22Rv1 (cell line): ENCODE measurements at regions not wholly inside any gene's neighbourhood (a gene's known extent, or its start where the extent isn't known, plus 50 kb on each side); places are given as distances from the start of the nearest gene placed in this dataset.

Experiments
- ZFX ChIP-seq: fragments of 450-650 bp; IDR thresholded peaks from 2 replicates; pipeline ENCODE4 v1.6.1; 2017; ENCODE audit warnings: antibody characterized with exemption, borderline replicate concordance
- TF ChIP-seq, protein P1 (sequence below): fragments of 450-650 bp; IDR thresholded peaks from 2 replicates; pipeline ENCODE4 v1.5.1; 2017; ENCODE audit warnings: mild to moderate bottlenecking

DNA sequence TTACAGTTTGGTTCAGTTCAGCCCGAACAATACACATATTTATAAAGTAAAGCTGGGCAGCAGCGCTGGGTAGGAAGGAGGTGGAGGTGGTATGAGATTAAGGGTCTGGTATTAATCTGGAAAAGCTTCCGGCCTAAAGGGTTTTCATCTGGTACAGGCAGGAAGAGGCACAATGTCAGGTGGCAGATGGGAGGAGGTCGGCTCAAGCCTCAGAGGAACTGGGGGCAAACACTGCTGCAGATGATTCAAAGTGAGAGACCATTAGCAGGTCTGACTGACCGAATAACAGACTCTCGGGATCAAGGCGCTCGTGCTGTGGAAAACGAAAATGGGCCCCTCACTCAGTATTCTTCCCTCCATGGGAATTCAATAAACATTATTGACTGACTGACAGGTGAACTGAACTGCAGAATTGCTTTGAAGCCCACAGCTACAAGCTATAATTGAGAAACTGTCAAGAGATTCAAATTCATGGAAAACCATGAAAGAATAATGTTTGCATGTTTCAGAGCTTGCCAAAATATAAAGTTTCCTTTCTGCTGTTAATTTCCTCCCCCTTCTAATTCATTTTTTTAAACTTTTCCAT, 75.3 kb downstream of the TMEM167A start:
- TF ChIP-seq, protein P1, sequence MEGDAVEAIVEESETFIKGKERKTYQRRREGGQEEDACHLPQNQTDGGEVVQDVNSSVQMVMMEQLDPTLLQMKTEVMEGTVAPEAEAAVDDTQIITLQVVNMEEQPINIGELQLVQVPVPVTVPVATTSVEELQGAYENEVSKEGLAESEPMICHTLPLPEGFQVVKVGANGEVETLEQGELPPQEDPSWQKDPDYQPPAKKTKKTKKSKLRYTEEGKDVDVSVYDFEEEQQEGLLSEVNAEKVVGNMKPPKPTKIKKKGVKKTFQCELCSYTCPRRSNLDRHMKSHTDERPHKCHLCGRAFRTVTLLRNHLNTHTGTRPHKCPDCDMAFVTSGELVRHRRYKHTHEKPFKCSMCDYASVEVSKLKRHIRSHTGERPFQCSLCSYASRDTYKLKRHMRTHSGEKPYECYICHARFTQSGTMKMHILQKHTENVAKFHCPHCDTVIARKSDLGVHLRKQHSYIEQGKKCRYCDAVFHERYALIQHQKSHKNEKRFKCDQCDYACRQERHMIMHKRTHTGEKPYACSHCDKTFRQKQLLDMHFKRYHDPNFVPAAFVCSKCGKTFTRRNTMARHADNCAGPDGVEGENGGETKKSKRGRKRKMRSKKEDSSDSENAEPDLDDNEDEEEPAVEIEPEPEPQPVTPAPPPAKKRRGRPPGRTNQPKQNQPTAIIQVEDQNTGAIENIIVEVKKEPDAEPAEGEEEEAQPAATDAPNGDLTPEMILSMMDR, result no peak
- no peak for TF ChIP-seq ZFX
